GM19351 (cell line): ENCODE measurements at regions not wholly inside any gene's neighbourhood (a gene's known extent, or its start where the extent isn't known, plus 50 kb on each side); places are given as distances from the start of the nearest gene placed in this dataset.

Experiments used
- ATAC-seq: cut with Tn5 transposase; IDR thresholded peaks from one replicate; pipeline ENCODE4 v1.9.1; 2021; ENCODE audit warnings: mild to moderate bottlenecking, moderate library complexity; ENCODE audit not compliant: unreplicated experiment

DNA sequence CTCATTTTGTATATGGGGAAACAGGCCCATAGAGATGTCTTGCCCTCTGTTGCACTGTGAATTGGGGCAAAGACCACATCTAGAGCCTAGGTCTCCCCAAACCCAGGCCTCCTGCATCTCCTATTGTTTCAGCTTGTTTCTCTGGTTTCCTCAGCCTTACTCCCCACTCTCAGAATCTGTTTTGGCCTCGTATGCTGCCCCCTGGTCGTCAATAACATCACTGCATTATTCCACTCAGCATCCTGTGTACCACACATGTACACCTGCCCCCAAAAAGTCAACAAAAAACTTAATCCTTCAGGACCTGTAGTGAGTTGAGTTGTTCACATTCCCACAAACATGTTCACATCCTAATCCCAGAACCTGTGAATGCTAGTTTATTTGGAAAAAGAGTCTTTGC lies 184.8 kb downstream of the BRINP2 start:
- peak; percentile 78 for ATAC-seq

DNA sequence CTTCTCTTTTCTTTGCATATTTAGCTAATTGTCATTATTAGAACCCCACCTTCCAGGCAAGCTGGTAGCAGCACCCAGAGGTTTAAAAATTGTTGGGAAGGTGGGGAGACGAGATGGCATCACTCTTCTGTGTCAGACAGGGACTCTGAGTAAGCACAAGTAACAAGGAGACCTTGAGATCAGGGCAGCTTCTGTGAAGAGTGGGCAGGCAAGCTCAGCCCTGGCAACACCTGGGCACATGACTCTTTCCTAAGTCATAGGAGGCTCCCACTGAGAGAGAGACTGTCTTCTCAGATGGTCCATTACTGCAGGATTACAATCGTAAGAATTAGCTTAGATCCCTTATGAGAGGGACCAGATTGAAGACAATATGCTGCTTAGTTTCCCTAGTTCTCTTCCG lies 183.5 kb downstream of the BRINP2 start:
- ATAC-seq: no peak

DNA sequence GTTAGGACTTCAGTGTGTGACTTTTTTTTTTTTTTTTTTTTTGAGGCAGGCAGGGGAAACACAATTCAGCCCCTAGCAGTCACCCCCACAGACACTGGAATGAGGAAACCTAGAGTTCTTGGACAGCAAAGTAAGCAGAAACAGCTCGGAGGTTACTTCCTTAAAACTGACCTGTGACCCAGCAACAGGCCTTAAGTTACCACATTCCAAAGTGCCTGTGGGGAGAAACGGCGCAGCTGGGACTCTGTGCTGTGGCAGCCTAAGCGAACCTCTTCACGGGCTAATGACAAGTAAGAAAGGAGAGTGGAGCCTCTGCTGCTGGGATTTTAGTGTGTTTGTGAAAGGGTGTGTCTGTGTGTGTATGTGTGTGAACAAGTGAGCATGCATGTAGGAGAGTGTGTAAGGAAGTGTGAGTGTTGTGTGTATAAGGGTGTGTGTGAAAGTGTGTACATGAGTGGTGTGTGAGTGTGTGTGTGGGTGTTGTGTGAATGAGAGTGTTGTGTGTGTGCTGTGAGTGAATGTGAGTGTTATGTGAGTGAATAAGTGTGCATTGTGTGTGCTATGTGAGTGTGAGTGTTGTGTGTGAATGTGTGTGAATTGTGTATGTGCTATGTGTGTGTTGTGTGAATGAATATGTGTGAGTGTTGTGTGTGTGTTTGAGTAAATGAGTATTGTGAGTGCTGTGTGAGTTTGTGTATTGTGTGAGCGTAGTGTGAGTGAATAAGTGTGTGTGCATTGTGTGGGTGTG lies 180.8 kb downstream of the BRINP2 start:
- ATAC-seq: no peak

DNA sequence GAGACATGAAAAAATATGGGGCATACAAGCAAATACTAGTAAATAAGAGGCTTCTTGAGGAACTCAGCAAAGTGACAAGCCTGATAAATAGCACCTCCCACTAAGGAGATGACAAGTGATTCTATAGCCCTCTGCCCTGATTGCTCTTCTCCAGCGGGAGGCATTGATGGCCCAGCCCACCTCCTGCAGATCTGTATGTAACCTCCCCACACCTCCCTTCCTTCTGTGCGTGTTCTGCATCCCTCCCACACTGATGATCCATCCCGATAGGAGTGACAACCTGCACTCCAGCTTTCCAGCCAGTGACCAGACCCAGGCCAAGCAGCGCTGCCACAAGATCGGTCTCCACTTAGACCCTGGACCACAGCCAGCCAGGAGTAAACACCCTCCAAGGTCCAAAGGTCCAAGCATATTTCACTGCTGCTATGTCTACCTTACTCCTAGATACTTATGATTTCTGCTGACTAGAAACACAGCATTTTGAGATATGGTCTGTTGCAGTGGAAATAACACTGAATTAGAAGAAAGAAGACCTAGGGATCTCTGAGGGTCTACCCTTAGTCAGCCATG lies 176.1 kb downstream of the BRINP2 start:
- ATAC-seq: no peak

DNA sequence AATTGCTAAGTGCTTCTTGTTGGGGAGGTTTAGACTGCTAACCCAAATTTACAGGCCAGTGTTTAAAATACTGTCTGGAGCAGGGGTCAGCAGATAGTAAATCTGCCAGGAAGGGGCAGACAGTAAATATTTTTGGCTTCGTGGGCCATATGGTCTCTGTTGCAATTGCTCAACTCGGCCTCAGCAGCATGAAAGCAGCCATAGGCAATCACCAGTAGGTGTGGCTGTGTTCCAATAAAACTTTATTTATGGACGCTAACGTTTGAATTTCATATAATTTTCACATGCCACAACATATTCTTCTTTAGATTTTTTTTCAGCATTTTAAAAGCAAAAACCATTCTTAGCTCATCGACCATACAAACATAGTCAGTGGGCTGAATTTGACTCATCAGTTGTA lies 172.7 kb downstream of the BRINP2 start:
- ATAC-seq: no peak

DNA sequence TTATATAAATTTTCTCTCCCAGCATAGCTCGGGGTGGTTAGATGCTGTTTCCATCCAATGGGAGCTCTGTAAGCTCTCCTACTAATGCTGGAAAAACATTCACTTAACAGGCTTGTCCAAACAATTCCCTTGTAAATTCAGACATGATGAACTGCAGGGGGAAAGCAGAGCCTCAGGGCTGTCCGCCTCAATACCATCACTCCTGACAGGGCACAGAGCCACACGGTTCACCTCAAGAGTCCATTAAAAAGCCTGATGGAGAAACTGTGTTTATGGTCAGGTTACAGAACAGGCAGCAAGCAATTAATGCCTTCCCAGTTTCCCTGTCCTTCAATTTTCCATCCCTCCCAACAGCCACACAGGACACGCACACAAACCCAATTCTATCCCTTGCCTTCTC lies 171.0 kb downstream of the BRINP2 start:
- ATAC-seq: no peak

DNA sequence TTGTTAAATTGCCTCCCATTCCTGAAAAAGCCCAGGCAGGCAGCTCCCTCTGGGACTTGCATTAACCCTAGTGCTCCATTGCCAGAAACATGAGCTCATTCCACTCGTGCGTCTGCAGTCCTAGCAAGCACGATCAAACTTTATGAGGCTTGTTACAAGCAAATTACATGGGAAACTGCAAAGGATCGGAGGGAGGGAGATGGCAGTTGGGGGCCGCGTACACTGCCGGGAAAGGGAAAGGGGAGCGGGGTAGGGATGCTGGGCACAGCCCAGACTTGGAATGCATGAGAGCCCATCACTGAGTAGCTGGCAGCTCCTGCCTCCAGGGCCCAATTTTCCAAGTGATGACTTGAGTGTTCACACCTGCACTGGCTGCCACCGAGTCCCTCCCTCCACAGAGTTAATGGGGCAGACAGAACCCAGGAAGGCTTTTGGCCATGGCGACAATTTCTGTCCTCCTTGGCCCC lies 169.9 kb downstream of the BRINP2 start:
- no peak for ATAC-seq

DNA sequence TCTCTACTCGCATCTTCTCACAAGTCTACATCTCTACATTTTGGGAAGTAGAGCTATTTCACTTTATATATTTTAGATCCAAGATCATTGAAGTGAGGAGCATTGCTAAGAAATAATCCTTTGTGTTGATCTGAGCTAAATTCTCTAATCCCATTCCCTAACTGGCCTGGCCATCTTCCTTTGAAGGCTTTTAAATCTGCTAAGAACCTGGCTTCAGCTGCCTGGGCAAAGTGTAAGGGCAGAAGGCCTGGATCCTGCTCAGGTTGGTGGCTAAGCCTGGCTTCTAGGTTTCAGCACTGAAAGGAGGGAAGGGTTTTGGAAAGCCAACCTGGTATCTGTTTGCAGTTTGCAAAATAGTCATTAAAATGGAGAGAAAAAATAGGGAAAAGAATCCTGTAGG lies 167.6 kb downstream of the BRINP2 start:
- no peak for ATAC-seq

DNA sequence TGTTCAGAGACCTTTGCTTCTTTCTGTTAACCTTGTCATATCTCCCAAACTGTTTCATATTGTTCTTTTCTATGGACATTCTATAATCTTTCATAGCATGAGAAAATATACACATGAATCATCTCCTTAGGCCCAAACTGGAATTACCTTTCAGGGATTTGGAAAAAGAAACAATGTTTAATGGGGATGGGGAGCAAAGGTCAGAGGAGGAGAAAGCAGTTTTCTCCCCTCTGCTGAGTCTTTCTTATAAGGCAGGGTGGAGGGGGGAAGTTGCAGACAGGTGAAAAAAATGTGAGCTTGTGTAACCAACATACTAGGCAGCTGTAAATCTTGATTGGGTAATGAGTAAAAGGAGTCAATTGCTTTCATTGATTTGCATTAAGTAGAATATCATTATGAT lies 164.1 kb downstream of the BRINP2 start:
- no peak for ATAC-seq

DNA sequence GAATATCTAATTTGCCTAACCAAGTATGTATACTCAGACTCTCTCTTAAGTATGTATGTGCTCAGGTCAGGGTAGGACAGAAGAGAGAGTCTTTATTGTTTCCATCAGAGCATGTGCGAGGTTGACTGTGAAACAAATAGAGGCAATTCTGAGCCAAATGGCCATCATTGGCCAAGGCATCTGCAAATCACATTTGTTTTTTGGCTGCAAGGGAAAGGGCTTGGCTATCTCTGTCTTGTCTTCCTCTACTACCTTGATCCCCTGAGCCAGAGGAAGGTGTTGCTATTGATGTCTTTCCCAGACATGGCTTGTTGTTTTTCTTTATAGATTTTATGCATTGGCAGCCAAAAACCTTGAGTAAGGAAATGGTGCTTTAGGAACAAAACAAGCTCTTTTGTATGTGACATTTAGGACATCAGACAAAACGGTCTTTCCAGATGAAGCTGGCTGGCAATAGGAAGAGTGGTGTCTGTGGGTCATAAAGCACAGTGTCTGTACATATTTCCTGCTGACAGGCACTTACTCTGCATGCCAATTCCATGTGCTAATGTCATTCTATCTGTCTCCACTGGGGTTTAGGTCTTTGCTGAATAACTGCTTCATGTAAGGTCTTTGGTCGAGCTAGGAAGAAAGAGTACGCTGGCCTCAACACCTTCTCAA lies 163.3 kb downstream of the BRINP2 start:
- ATAC-seq: no peak
